ENCODE measurements at regions not wholly inside any gene's neighbourhood (a gene's known extent, or its start where the extent isn't known, plus 50 kb on each side); places are given as distances from the start of the nearest gene placed in this dataset.

- ATAC-seq (ENCODE audit: low read depth) (no peak), DNase-seq (ENCODE audit: low spot score) (no peak)
- H3K36me3 ChIP-seq (ENCODE audit: low read depth) = no peaks in the 10 kb centered on the region
- H3K27ac ChIP-seq (ENCODE audit: poor library complexity, severe bottlenecking) = no peak overlapping the region
- no peaks in the 10 kb centered on the region for H3K9me3 ChIP-seq (ENCODE audit: severe bottlenecking)
- H3K4me1 ChIP-seq (ENCODE audit: insufficient read depth, poor library complexity, severe bottlenecking) = peaks cover 5% of the 10 kb centered on the region
- H3K4me3 ChIP-seq (ENCODE audit: severe bottlenecking) = no peak overlapping the region
- H3K27me3 ChIP-seq (ENCODE audit: insufficient read depth, poor library complexity, severe bottlenecking) = no peaks in the 10 kb centered on the region
- TF ChIP-seq CTCF (IDR thresholded peaks at IDR 0.05; ENCODE audit: poor library complexity, severe bottlenecking) = no peak
Observed at GRCh38 chr6:132130626-132131298, 179.6 kb upstream of the CCN2 start.

- H3K27ac ChIP-seq (ENCODE audit: poor library complexity, severe bottlenecking) = no peak overlapping the region
- peaks cover 5% of the 10 kb centered on the region for H3K4me1 ChIP-seq (ENCODE audit: insufficient read depth, poor library complexity, severe bottlenecking)
- no peaks in the 10 kb centered on the region for H3K9me3 ChIP-seq (ENCODE audit: severe bottlenecking)
- TF ChIP-seq CTCF (IDR thresholded peaks at IDR 0.05; ENCODE audit: poor library complexity, severe bottlenecking) = no peak
- ATAC-seq (ENCODE audit: low read depth) (no peak), DNase-seq (ENCODE audit: low spot score) (no peak)
- no peak overlapping the region for H3K4me3 ChIP-seq (ENCODE audit: severe bottlenecking)
- H3K36me3 ChIP-seq (ENCODE audit: low read depth) = no peaks in the 10 kb centered on the region
- H3K27me3 ChIP-seq (ENCODE audit: insufficient read depth, poor library complexity, severe bottlenecking) = no peaks in the 10 kb centered on the region
Observed at GRCh38 chr6:132128424-132128823, 177.3 kb upstream of the CCN2 start.

GRCh38 chr6:132126150-132126549, 175.0 kb upstream of the CCN2 start:
- Histone ChIP-seq H3K27ac (ENCODE audit: poor library complexity, severe bottlenecking) (no peak overlapping the region), H3K9me3 (ENCODE audit: severe bottlenecking) (no peaks in the 10 kb centered on the region), H3K27me3 (ENCODE audit: insufficient read depth, poor library complexity, severe bottlenecking) (no peaks in the 10 kb centered on the region), H3K36me3 (ENCODE audit: low read depth) (no peaks in the 10 kb centered on the region), H3K4me1 (ENCODE audit: insufficient read depth, poor library complexity, severe bottlenecking) (no peaks in the 10 kb centered on the region), H3K4me3 (ENCODE audit: severe bottlenecking) (no peak overlapping the region)
- no peak for ATAC-seq (ENCODE audit: low read depth)
- TF ChIP-seq CTCF (IDR thresholded peaks at IDR 0.05; ENCODE audit: poor library complexity, severe bottlenecking) = no peak
- no peak for DNase-seq (ENCODE audit: low spot score)

GRCh38 chr6:132122871-132123270, 171.7 kb upstream of the CCN2 start:
- Histone ChIP-seq H3K9me3 (ENCODE audit: severe bottlenecking) (no peaks in the 10 kb centered on the region), H3K36me3 (ENCODE audit: low read depth) (no peaks in the 10 kb centered on the region; the same call in 1 of the 2 replicates), H3K27me3 (ENCODE audit: insufficient read depth, poor library complexity, severe bottlenecking) (no peaks in the 10 kb centered on the region), H3K27ac (ENCODE audit: poor library complexity, severe bottlenecking) (no peak overlapping the region), H3K4me3 (ENCODE audit: severe bottlenecking) (no peak overlapping the region), H3K4me1 (ENCODE audit: insufficient read depth, poor library complexity, severe bottlenecking) (no peaks in the 10 kb centered on the region)
- no peak for ATAC-seq (ENCODE audit: low read depth)
- DNase-seq (ENCODE audit: low spot score) = no peak
- no peak for TF ChIP-seq CTCF (IDR thresholded peaks at IDR 0.05; ENCODE audit: poor library complexity, severe bottlenecking)

- H3K27me3 ChIP-seq (ENCODE audit: insufficient read depth, poor library complexity, severe bottlenecking) = no peaks in the 10 kb centered on the region
- no peak overlapping the region for H3K27ac ChIP-seq (ENCODE audit: poor library complexity, severe bottlenecking)
- ATAC-seq (ENCODE audit: low read depth) (no peak), DNase-seq (ENCODE audit: low spot score) (no peak)
- H3K4me3 ChIP-seq (ENCODE audit: severe bottlenecking) = no peak overlapping the region
- H3K36me3 ChIP-seq (ENCODE audit: low read depth) = no peaks in the 10 kb centered on the region; the same call in 1 of the 2 replicates
- H3K9me3 ChIP-seq (ENCODE audit: severe bottlenecking) = no peaks in the 10 kb centered on the region
- no peaks in the 10 kb centered on the region for H3K4me1 ChIP-seq (ENCODE audit: insufficient read depth, poor library complexity, severe bottlenecking)
- no peak for TF ChIP-seq CTCF (IDR thresholded peaks at IDR 0.05; ENCODE audit: poor library complexity, severe bottlenecking)
Observed at GRCh38 chr6:132122176-132122575, 171.0 kb upstream of the CCN2 start.

Data from RWPE2 (cell line).